ENCODE measurements at regions not wholly inside any gene's neighbourhood (a gene's known extent, or its start where the extent isn't known, plus 50 kb on each side); places are given as distances from the start of the nearest gene placed in this dataset.

DNA sequence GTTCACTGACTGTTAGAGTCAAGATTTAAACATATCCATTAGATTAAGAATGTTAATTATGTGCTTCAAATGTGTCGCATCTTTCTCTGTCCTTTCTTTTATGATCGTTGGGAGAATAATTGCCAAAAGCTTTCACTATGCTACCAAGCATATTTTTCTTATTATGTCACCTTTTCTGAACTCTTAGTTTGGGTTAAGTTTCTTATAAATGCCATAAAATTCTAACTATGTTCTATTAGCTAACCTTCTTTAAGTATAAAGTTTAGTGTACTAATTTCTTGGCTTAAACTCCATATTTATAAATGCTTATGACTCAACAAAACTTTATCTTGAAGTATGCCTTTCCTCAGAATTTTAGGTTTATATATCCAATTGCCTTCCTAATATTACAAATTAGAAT lies 1759.4 kb downstream of the PCDH9 start:
- H3K27me3 ChIP-seq (ENCODE audit: low read depth) = no peaks in the 10 kb centered on the region
- TF ChIP-seq, protein P1, sequence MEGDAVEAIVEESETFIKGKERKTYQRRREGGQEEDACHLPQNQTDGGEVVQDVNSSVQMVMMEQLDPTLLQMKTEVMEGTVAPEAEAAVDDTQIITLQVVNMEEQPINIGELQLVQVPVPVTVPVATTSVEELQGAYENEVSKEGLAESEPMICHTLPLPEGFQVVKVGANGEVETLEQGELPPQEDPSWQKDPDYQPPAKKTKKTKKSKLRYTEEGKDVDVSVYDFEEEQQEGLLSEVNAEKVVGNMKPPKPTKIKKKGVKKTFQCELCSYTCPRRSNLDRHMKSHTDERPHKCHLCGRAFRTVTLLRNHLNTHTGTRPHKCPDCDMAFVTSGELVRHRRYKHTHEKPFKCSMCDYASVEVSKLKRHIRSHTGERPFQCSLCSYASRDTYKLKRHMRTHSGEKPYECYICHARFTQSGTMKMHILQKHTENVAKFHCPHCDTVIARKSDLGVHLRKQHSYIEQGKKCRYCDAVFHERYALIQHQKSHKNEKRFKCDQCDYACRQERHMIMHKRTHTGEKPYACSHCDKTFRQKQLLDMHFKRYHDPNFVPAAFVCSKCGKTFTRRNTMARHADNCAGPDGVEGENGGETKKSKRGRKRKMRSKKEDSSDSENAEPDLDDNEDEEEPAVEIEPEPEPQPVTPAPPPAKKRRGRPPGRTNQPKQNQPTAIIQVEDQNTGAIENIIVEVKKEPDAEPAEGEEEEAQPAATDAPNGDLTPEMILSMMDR (IDR thresholded peaks at IDR 0.05) = no peak
- DNase-seq = no peak
- H3K4me3 ChIP-seq = no peak overlapping the region
- no peak for ATAC-seq
- H3K36me3 ChIP-seq = no peaks in the 10 kb centered on the region
- H3K4me1 ChIP-seq = no peaks in the 10 kb centered on the region
- H3K9me3 ChIP-seq = no peaks in the 10 kb centered on the region
- no peak overlapping the region for H3K27ac ChIP-seq
- intact Hi-C loops (cut with DNase I) = no loop called here

DNA sequence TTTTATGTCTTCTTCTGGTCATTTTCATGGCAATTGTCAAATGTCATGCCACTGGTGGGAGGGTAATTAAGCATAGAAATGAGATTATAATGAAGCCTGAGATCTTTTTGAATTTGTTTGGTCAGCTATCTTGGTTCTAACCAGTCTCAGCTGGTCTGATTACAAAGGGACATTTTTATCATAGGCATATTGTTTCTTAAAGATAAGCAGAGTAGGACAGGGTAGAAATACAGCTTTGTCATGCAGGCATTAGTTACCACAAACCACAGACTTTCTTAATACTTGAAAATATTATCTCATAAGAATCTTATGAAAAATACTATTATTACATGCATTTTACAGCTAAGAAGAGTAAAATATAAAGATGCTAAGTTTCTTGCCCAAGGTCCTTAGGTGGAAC lies 1761.5 kb downstream of the PCDH9 start:
- Histone ChIP-seq H3K9me3 (no peaks in the 10 kb centered on the region), H3K27ac (no peak overlapping the region), H3K4me1 (no peaks in the 10 kb centered on the region), H3K36me3 (no peaks in the 10 kb centered on the region), H3K4me3 (no peak overlapping the region), H3K27me3 (ENCODE audit: low read depth) (no peaks in the 10 kb centered on the region)
- TF ChIP-seq, protein P1 (IDR thresholded peaks at IDR 0.05) = no peak
- DNase-seq = no peak
- intact Hi-C loops (cut with DNase I) = no loop called here
- ATAC-seq = no peak

DNA sequence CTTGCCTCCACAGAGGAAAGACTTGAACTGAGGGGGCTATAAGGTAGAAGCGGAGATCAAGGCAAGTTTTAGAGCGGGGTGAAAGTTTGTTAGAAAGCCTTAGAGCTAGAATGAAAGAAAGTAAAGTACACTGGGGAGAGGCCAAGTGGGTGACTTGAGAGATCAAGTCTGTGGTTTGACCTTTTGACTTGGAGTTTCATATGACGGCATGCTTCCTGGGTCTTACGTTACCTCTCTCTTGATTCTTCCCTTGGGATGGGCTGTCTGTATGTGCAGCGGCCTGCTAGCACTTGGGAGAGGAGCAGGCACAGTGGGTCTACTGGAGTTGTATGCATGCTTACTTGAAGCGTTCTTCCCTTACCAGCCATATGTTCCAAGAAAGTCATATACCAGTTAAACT lies 1768.5 kb downstream of the PCDH9 start:
- no peaks in the 10 kb centered on the region for H3K36me3 ChIP-seq
- no peak overlapping the region for H3K4me3 ChIP-seq
- H3K4me1 ChIP-seq = no peaks in the 10 kb centered on the region
- no peaks in the 10 kb centered on the region for H3K9me3 ChIP-seq
- TF ChIP-seq, protein P1 (IDR thresholded peaks at IDR 0.05) = no peak
- no peaks in the 10 kb centered on the region for H3K27me3 ChIP-seq (ENCODE audit: low read depth)
- H3K27ac ChIP-seq = no peak overlapping the region
- ATAC-seq (no peak), DNase-seq (no peak)
- intact Hi-C loops (cut with DNase I) = no loop called here

DNA sequence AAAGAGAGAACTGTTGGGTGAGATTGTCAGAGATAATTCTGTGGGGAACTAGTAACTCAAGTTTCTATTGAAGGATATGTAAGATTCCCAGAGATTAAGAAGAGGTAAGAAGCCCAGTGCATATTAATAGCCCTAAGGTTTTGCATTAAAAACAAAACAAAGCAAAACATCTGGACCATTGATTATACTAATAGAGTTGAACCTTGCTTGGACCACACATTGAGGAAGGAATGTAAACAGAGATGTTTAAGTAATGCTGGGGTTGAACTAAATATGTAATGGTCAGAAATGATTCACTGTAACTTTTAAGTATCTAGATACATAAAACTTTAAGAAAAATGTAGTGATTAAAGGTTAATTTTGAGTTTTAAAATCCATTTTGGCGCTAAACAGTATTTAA lies 1770.0 kb downstream of the PCDH9 start:
- Histone ChIP-seq H3K36me3 (no peaks in the 10 kb centered on the region), H3K9me3 (no peaks in the 10 kb centered on the region), H3K4me1 (no peaks in the 10 kb centered on the region), H3K4me3 (no peak overlapping the region), H3K27ac (no peak overlapping the region), H3K27me3 (ENCODE audit: low read depth) (no peaks in the 10 kb centered on the region)
- intact Hi-C loops (cut with DNase I) = no loop called here
- TF ChIP-seq, protein P1 (IDR thresholded peaks at IDR 0.05) = no peak
- ATAC-seq = no peak
- DNase-seq = no peak

DNA sequence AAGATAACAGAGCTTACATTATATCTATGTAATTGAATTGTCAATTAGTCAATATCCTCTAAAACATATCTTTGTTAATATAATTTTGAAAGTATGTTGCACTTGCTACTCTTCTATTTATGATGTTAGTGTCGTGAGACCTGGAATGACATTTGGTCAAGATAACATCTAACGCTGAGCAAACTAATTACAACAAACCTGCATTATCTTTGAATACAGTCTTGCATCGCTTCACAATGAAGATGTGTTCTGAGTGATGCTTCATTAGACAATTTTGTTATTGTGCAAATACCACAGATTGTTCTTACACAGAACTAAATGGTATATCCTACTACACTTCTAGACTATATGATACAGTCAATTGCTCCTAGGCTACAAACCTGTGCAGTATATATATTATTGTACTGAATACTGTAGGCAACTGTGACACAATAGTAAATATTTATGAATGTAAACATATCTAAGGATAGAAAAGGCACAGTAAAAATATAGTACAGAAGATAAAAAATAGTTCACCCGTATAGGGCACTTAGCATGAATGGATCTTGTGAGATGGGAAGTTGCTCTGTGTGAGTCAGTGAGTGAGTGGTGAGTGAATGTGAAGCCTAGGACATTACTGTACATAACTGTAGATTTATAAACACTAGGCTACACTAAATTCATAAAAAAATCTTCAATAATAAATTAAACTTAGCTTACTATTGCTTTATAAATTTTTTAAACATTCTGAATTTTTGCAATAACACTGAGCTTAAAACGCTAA lies 1773.8 kb downstream of the PCDH9 start:
- intact Hi-C loops (cut with DNase I) = no loop called here
- Histone ChIP-seq H3K4me1 (no peaks in the 10 kb centered on the region), H3K4me3 (no peak overlapping the region), H3K36me3 (no peaks in the 10 kb centered on the region), H3K27ac (no peak overlapping the region), H3K27me3 (ENCODE audit: low read depth) (no peaks in the 10 kb centered on the region), H3K9me3 (no peaks in the 10 kb centered on the region)
- no peak for DNase-seq
- TF ChIP-seq, protein P1 (IDR thresholded peaks at IDR 0.05) = no peak
- no peak for ATAC-seq

Data from lower lobe of right lung (tissue), 2 donors.